Activated CD8-positive, alpha-beta T cell treated with anti-CD3 and anti-CD28 coated beads, Interleukin-2, amount 10 ng/mL, durations not matched to agents 7 days and 5 days (primary cell): ENCODE measurements at regions not wholly inside any gene's neighbourhood (a gene's known extent, or its start where the extent isn't known, plus 50 kb on each side); places are given as distances from the start of the nearest gene placed in this dataset.
"Not testable (repeated sequence)": the region's sequence is repeated elsewhere in the genome, so short reads cannot be mapped to it uniquely, and the experiment has no call there.

Source experiments
- ATAC-seq: fragments of 150-1000 bp; cut with Tn5 transposase; one replicate; pipeline ENCODE4 v1.10.0; 2021; ENCODE audit warnings: moderate library complexity
- CTCF ChIA-PET: fragments of 350-600 bp; sonication (Branson Sonifier 250); formaldehyde crosslinking; loops from one replicate; lab custom pipeline; 2021; ENCODE audit warnings: antibody characterized with exemption; lab: Charles Lee
- POLR2A ChIA-PET: fragments of 350-600 bp; sonication (Branson Sonifier 250); formaldehyde crosslinking; loops from one replicate; lab custom pipeline; 2021; ENCODE audit warnings: antibody characterized with exemption; lab: Charles Lee
- DNase-seq: peaks from one replicate; pipeline ENCODE4 v3.0.0-alpha.2; 2020
- H3K27ac Mint-ChIP-seq: one replicate; pipeline ENCODE4 v1.8.0; 2021; ENCODE audit warnings: mild to moderate bottlenecking, mixed read lengths
- H3K27me3 Mint-ChIP-seq: one replicate; pipeline ENCODE4 v1.8.0; 2021; ENCODE audit warnings: low read depth, mixed read lengths
- H3K36me3 Mint-ChIP-seq: one replicate; pipeline ENCODE4 v1.8.0; 2021; ENCODE audit warnings: low read depth, mixed read lengths
- H3K4me1 Mint-ChIP-seq: one replicate; pipeline ENCODE4 v1.8.0; 2021; ENCODE audit warnings: low read depth, mixed read lengths
- H3K4me3 Mint-ChIP-seq: one replicate; pipeline ENCODE4 v1.8.0; 2021; ENCODE audit warnings: mild to moderate bottlenecking, mixed read lengths
- H3K9me3 Mint-ChIP-seq: one replicate; pipeline ENCODE4 v1.8.0; 2022; ENCODE audit warnings: mixed read lengths; ENCODE audit not compliant: insufficient read depth

DNA sequence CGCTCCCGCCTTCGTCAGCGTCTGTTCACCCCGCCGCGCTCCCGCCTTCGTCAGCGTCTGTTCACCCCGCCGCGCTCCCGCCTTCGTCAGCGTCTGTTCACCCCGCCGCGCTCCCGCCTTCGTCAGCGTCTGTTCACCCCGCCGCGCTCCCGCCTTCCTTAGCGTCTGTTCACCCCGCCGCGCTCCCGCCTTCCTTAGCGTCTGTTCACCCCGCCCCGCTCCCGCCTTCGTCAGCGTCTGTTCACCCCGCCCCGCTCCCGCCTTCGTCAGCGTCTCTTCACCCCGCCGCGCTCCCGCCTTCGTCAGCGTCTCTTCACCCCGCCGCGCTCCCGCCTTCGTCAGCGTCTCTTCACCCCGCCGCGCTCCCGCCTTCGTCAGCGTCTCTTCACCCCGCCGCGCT, 815.9 kb upstream of the TPTE start:
- H3K4me1 Mint-ChIP-seq, POLR2A ChIA-PET, DNase-seq, H3K9me3 Mint-ChIP-seq, ATAC-seq, CTCF ChIA-PET, H3K4me3 Mint-ChIP-seq, H3K27ac Mint-ChIP-seq, H3K36me3 Mint-ChIP-seq, H3K27me3 Mint-ChIP-seq: not testable (repeated sequence)

DNA sequence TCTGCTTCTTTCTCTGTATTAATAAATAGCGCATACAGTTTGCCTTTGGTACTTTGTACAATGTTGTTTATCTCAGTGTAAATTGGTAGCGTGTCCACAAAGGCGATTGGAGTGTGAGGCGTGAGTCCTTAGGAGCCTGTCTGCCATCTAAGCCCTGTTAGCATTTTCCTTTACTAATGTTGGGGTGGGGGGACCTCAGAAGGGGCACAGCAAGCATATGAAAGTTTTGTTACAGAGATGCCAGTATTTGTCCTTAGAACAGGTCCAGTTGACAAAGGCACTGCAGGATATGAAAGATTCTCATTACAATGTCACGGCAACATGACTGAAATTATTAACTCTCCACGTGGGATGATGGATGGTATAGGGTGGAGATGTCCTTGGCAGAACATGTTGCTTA, 796.8 kb upstream of the TPTE start:
- H3K27ac Mint-ChIP-seq, ATAC-seq, H3K4me3 Mint-ChIP-seq, POLR2A ChIA-PET, H3K36me3 Mint-ChIP-seq, H3K27me3 Mint-ChIP-seq, CTCF ChIA-PET, H3K4me1 Mint-ChIP-seq, DNase-seq: not testable (repeated sequence)
- H3K9me3 Mint-ChIP-seq = peaks cover 45% of the 10 kb centered on the region

- H3K27ac Mint-ChIP-seq, H3K27me3 Mint-ChIP-seq, H3K36me3 Mint-ChIP-seq, DNase-seq, H3K4me1 Mint-ChIP-seq, ATAC-seq, H3K4me3 Mint-ChIP-seq, POLR2A ChIA-PET, CTCF ChIA-PET: not testable (repeated sequence)
- peaks cover 48% of the 10 kb centered on the region for H3K9me3 Mint-ChIP-seq
Measured at GRCh38 chr21:9727187-9727586, 794.2 kb upstream of the TPTE start.

DNA sequence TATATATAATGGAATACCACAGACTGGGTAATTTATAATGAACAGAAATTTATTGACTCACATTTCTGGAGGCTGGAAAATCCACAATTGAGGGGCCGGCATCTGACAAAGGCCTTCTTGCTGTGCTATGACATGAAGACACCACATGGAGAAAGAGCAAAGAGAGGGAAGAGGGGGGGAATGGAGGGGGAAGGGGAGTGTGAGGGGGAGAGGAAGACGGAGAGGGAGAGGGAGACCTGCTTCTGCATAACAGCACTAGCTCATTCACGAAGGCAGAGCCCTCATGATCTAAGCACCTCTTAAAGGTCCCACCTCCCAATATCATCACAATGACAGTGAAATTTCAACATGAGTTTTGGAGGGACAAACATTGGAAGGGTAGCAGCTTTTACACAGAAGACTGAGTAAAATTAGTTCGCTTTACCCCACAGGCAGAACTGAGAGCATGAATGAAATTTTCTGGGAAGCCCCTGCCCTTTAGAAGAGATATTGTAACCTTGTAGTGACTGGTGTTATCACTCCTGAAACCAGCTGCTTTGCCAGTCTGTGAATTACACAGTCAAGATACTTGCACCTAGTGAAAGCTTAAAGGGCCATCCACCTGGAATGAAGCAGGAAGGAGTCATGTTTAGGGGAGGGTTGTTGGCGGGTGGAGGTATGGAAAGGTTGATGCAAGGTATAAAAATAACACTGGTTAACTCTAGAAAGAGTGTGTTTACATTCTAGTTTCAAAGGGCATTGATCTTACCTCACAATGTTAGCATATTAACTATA, 793.0 kb upstream of the TPTE start:
- ATAC-seq, H3K27me3 Mint-ChIP-seq, DNase-seq, H3K27ac Mint-ChIP-seq, H3K36me3 Mint-ChIP-seq, POLR2A ChIA-PET, H3K4me1 Mint-ChIP-seq, H3K4me3 Mint-ChIP-seq, CTCF ChIA-PET: not testable (repeated sequence)
- peaks cover 48% of the 10 kb centered on the region for H3K9me3 Mint-ChIP-seq

DNA sequence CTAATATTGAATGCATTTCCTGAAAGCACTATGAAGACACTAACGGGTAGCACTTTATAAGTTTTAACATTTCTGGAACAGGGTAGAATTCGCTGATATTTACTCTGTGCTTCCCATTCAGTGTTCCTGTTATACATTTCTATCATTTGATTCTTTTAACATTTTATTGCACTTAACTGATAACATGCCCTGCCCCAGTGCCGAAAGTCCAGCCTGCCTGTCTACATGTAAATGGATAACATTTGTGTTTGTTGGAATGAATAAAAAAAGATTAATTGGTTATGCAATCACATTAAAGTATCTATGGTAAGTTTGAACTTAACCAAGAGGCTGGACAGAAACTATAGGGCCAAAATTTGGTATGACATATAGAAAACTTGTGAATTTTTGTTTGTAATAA, 790.5 kb upstream of the TPTE start:
- H3K4me1 Mint-ChIP-seq = no peaks in the 10 kb centered on the region
- H3K27ac Mint-ChIP-seq = no peak overlapping the region
- ChIA-PET CTCF (no interaction called here), POLR2A (no interaction called here)
- no peaks in the 10 kb centered on the region for H3K36me3 Mint-ChIP-seq
- DNase-seq (no peak), ATAC-seq (no peak)
- peaks cover 31% of the 10 kb centered on the region for H3K9me3 Mint-ChIP-seq
- H3K27me3 Mint-ChIP-seq = no peaks in the 10 kb centered on the region
- no peak overlapping the region for H3K4me3 Mint-ChIP-seq

GRCh38 chr21:9731317-9731716, 790.1 kb upstream of the TPTE start:
- ATAC-seq, POLR2A ChIA-PET, H3K4me3 Mint-ChIP-seq, H3K4me1 Mint-ChIP-seq, DNase-seq, H3K27me3 Mint-ChIP-seq, CTCF ChIA-PET, H3K36me3 Mint-ChIP-seq, H3K27ac Mint-ChIP-seq: not testable (repeated sequence)
- H3K9me3 Mint-ChIP-seq = peaks cover 31% of the 10 kb centered on the region

DNA sequence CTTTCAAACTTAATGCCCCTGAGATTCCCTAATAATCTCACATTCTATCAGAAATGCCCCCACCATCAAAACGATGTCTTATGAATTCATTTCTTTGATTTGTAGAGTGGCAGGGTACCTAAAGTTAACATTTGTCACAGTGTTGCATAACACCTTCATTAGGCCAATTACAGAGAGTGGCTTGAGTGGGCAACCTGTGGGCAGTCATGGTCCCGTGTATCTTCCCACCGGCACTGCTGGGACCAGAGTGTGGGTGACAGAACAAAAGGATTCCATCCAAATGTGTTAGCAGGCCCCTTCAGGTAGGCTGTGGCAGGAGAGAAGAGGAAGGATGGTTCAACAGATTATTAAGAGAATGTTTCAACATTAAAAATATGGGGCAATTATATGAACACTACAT, 788.8 kb upstream of the TPTE start:
- H3K27ac Mint-ChIP-seq, POLR2A ChIA-PET, H3K4me1 Mint-ChIP-seq, H3K36me3 Mint-ChIP-seq, CTCF ChIA-PET, ATAC-seq, H3K27me3 Mint-ChIP-seq, DNase-seq, H3K4me3 Mint-ChIP-seq: not testable (repeated sequence)
- H3K9me3 Mint-ChIP-seq = peaks cover 21% of the 10 kb centered on the region

DNA sequence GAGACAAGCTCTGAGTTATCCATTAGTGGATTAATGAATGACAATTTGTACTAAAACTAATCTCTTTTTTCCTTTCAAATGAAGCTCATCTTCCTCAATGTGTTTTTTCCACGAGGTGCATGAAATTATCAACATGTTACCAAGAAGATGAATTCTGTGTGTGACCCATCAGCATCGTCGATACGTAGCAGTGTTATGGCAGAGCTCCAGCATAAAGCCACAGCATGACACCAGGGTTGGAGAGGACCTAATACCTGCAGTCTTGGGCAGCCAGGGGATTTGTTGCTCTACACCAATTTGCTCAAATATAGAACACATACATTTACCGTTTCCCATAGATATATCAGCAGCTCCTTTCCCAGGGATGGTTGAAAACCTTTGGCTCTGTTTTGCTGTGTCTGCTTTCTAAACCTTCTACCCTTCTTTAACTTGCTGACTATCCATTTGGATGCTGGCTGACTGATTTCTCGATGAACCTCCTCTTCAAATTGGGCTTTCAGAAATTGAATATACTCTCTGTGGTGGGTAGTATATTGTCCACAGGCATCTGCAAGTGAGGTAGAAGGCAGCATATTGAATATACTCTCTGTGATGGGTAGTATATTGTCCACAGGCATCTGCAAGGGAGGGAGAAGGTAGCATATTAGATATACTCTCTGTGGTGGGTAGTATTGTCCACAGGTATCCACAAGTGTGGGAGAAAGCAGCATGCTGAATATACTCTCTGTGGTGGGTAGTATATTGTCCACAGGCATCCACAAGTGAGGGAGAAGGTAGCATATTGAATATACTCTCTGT, 787.4 kb upstream of the TPTE start:
- H3K4me3 Mint-ChIP-seq, DNase-seq, ATAC-seq, H3K36me3 Mint-ChIP-seq, H3K27ac Mint-ChIP-seq, H3K27me3 Mint-ChIP-seq, CTCF ChIA-PET, POLR2A ChIA-PET, H3K4me1 Mint-ChIP-seq: not testable (repeated sequence)
- H3K9me3 Mint-ChIP-seq = peaks cover 16% of the 10 kb centered on the region

- peaks cover 21% of the 10 kb centered on the region for H3K9me3 Mint-ChIP-seq
- CTCF ChIA-PET = no interaction called here
- H3K36me3 Mint-ChIP-seq = no peaks in the 10 kb centered on the region
- no peak overlapping the region for H3K4me3 Mint-ChIP-seq
- H3K27ac Mint-ChIP-seq = no peak overlapping the region
- H3K27me3 Mint-ChIP-seq = no peaks in the 10 kb centered on the region
- DNase-seq = no peak
- ATAC-seq = no peak
- no peaks in the 10 kb centered on the region for H3K4me1 Mint-ChIP-seq
- POLR2A ChIA-PET = no interaction called here
Measured at GRCh38 chr21:9735421-9735961, 785.9 kb upstream of the TPTE start.

- H3K4me3 Mint-ChIP-seq, ATAC-seq, POLR2A ChIA-PET, CTCF ChIA-PET, H3K36me3 Mint-ChIP-seq, H3K27me3 Mint-ChIP-seq, H3K4me1 Mint-ChIP-seq, DNase-seq, H3K27ac Mint-ChIP-seq: not testable (repeated sequence)
- H3K9me3 Mint-ChIP-seq = peaks cover 33% of the 10 kb centered on the region
Measured at GRCh38 chr21:9737301-9737700, 784.1 kb upstream of the TPTE start.

- H3K36me3 Mint-ChIP-seq, H3K4me3 Mint-ChIP-seq, H3K27me3 Mint-ChIP-seq, ATAC-seq, H3K4me1 Mint-ChIP-seq, CTCF ChIA-PET, POLR2A ChIA-PET, H3K27ac Mint-ChIP-seq, DNase-seq: not testable (repeated sequence)
- peaks cover 33% of the 10 kb centered on the region for H3K9me3 Mint-ChIP-seq
Measured at GRCh38 chr21:9737871-9738515, 783.4 kb upstream of the TPTE start.

GRCh38 chr21:9738527-9738926, 782.9 kb upstream of the TPTE start:
- DNase-seq = no peak
- Mint-ChIP-seq H3K4me3 (no peak overlapping the region), H3K27me3 (no peaks in the 10 kb centered on the region), H3K4me1 (no peaks in the 10 kb centered on the region), H3K27ac (no peak overlapping the region), H3K9me3 (peaks cover 33% of the 10 kb centered on the region), H3K36me3 (no peaks in the 10 kb centered on the region)
- no peak for ATAC-seq
- ChIA-PET CTCF (no interaction called here), POLR2A (no interaction called here)
